Esophagus muscularis mucosa (tissue), 4 donors: ENCODE measurements at regions not wholly inside any gene's neighbourhood (a gene's known extent, or its start where the extent isn't known, plus 50 kb on each side); places are given as distances from the start of the nearest gene placed in this dataset.
A peak's percentile ranks its signal among the peaks of the same experiment; 100 is the strongest.

Experiments used
- DNase-seq: peaks from one replicate; pipeline ENCODE4 v3.0.0-alpha.2; 2017; ENCODE audit errors: extremely low spot score
- H3K27ac ChIP-seq, 4 donors: fragments of 200-600 bp; sonication (generic); replicated peaks in 1 of 4; 1 replicate in 3 of 4; 2 replicates in 1 of 4; pipeline ENCODE4 v1.5.1; 2016 to 2019; ENCODE audit warnings: mild to moderate bottlenecking in 1 of 4
- H3K27me3 ChIP-seq, 4 donors: fragments of 200-600 bp; sonication (generic); one replicate each; pipeline versions ENCODE4 v1.5.1 to v1.6.0; 2016 to 2019
- H3K36me3 ChIP-seq, 4 donors: fragments of 200-600 bp; sonication (generic); one replicate each; pipeline ENCODE4 v1.5.1; 2016 to 2019
- H3K4me1 ChIP-seq, 4 donors: fragments of 200-600 bp; sonication (generic); one replicate each; pipeline ENCODE4 v1.5.1; 2016 to 2019
- H3K4me3 ChIP-seq, 4 donors: fragments of 200-600 bp; sonication (generic); 1 replicate in 2 of 4; 2 replicates in 2 of 4; pipeline ENCODE4 v1.5.1; 2016 to 2019; ENCODE audit warnings: mild to moderate bottlenecking in 4 of 4, moderate library complexity in 1 of 4
- H3K9me3 ChIP-seq, 4 donors: fragments of 200-600 bp; sonication (generic); 1 replicate in 3 of 4; 2 replicates in 1 of 4; pipeline ENCODE4 v1.5.1; 2016 to 2019
- CTCF ChIP-seq, 3 experiments: fragments of 200-600 bp in 2 of 3; fragments of 450-650 bp in 1 of 3; sonication (generic) in 2 of 3; IDR thresholded peaks; one replicate each; pipeline ENCODE4 v1.5.1; 2017 to 2019; ENCODE audit warnings: antibody characterized with exemption in 3 of 3, mild to moderate bottlenecking in 2 of 3, moderate library complexity in 1 of 3
- EP300 ChIP-seq: sonication (generic); formaldehyde crosslinking; IDR thresholded peaks from one replicate; pipeline ENCODE4 v1.6.1; 2017; ENCODE audit warnings: antibody characterized with exemption
- POLR2A ChIP-seq: fragments of 450-650 bp; IDR thresholded peaks from one replicate; pipeline ENCODE4 v1.6.1; 2017; ENCODE audit warnings: antibody characterized with exemption, moderate library complexity, mild to moderate bottlenecking, low read depth
- POLR2AphosphoS5 ChIP-seq, 2 donors: sonication (generic); formaldehyde crosslinking; IDR thresholded peaks; one replicate each; pipeline ENCODE4 v1.6.1; 2017; ENCODE audit warnings: antibody characterized with exemption in 2 of 2
- WGBS: methylation state at CpG from one replicate; pipeline ENCODE4 v1.1.5; 2018; 5-methylcytosine and 5-hydroxymethylcytosine counted together
- intact Hi-C: fragments of 100-400 bp; cut with DNase I; formaldehyde crosslinking; loops from one replicate; pipeline ENCODE4 v1.15.1; 2023

- no peak for DNase-seq
- Histone ChIP-seq H3K4me1 (peaks cover 16 to 46% (median 34%) of the 10 kb centered on the region in 4 donors), H3K4me3 (no peak overlapping the region), H3K27me3 (no peaks in the 10 kb centered on the region), H3K27ac (no peak overlapping the region), H3K36me3 (no peaks in the 10 kb centered on the region), H3K9me3 (no peaks in the 10 kb centered on the region)
- TF ChIP-seq EP300 = no peak
- no peak for TF ChIP-seq POLR2A
- TF ChIP-seq POLR2AphosphoS5 (IDR thresholded peaks at IDR 0.05) = no peak
- no peak for TF ChIP-seq CTCF (IDR thresholded peaks at IDR 0.05)
- WGBS = 93% methylated on average over 5 of the region's 6 CpGs
- intact Hi-C loops = no loop called here
Measured at GRCh38 chr5:135233477-135233876, 165.6 kb downstream of the MACROH2A1 start.

DNA sequence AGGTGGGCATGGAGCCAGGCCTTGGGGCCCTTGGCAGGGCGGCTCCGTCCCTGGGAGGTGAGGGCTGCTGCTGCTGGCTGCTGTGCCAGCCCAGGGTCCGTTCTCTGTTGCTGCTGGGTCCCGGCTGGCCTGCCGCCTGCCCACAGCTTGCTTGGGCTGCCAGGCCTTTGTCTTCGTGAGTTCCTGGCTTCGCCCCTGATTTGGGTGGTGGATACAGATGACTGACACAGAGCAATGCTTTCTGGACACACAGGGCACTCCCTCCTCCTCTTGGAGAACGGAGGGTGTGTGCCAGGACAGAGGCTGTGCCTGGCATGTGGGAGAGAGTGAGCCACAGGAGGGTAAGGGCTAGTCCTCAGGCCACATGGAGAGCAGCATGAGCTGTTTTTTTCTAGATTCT, 166.1 kb downstream of the MACROH2A1 start:
- TF ChIP-seq CTCF (IDR thresholded peaks at IDR 0.05) (no peak), EP300 (no peak), POLR2A (no peak), POLR2AphosphoS5 (IDR thresholded peaks at IDR 0.05) (no peak)
- intact Hi-C loops = no loop called here
- H3K9me3 ChIP-seq = no peaks in the 10 kb centered on the region
- H3K27me3 ChIP-seq = no peaks in the 10 kb centered on the region
- 80% methylated on average over 4 of the region's 8 CpGs for WGBS
- DNase-seq = no peak
- H3K4me1 ChIP-seq = peaks cover 16 to 42% (median 34%) of the 10 kb centered on the region in 4 donors
- H3K36me3 ChIP-seq = no peaks in the 10 kb centered on the region
- H3K4me3 ChIP-seq = no peak overlapping the region
- H3K27ac ChIP-seq = no peak overlapping the region

GRCh38 chr5:135231289-135231688, 167.7 kb downstream of the MACROH2A1 start:
- no peak for TF ChIP-seq POLR2A
- TF ChIP-seq EP300 = no peak
- no peak for TF ChIP-seq CTCF (IDR thresholded peaks at IDR 0.05)
- TF ChIP-seq POLR2AphosphoS5 (IDR thresholded peaks at IDR 0.05) = no peak
- no peaks in the 10 kb centered on the region for H3K9me3 ChIP-seq
- no peaks in the 10 kb centered on the region for H3K36me3 ChIP-seq
- no peak for DNase-seq
- WGBS = 95% methylated on average over 2 of the region's 2 CpGs
- no peak overlapping the region for H3K27ac ChIP-seq
- intact Hi-C loops = no loop called here
- no peak overlapping the region for H3K4me3 ChIP-seq
- no peaks in the 10 kb centered on the region for H3K27me3 ChIP-seq
- H3K4me1 ChIP-seq = peaks cover 16 to 32% (median 23%) of the 10 kb centered on the region in 4 donors

GRCh38 chr5:135230251-135230925, 168.6 kb downstream of the MACROH2A1 start:
- H3K27ac ChIP-seq = peak overlapping the region in 1 of 4 donors; percentile 8

More at GRCh38 chr5:135230251-135230925, 168.6 kb downstream of the MACROH2A1 start:
- TF ChIP-seq CTCF (IDR thresholded peaks at IDR 0.05) (no peak), POLR2AphosphoS5 (IDR thresholded peaks at IDR 0.05) (peak in 1 of 2 donors; percentile 40), POLR2A (no peak), EP300 (no peak)
- intact Hi-C loops = no loop called here
- 61% methylated on average over 10 of the region's 12 CpGs for WGBS
- Histone ChIP-seq H3K4me3 (no peak overlapping the region), H3K4me1 (peaks cover 16 to 41% (median 32%) of the 10 kb centered on the region in 4 donors), H3K9me3 (no peaks in the 10 kb centered on the region), H3K27me3 (no peaks in the 10 kb centered on the region), H3K36me3 (no peaks in the 10 kb centered on the region)
- DNase-seq = no peak
